ENCODE measurements at regions not wholly inside any gene's neighbourhood (a gene's known extent, or its start where the extent isn't known, plus 50 kb on each side); places are given as distances from the start of the nearest gene placed in this dataset.

- no peak for DNase-seq (ENCODE audit: low read depth in 1 of 2, low spot score in 2 of 2)
- Histone ChIP-seq H3K4ac (replicated peaks; ENCODE audit: insufficient read length, low read depth, low read length) (no peak overlapping the region), H2BK5ac (ENCODE audit: low read depth, low read length) (no peak overlapping the region), H4K5ac (ENCODE audit: insufficient read length, low read depth, low read length) (no peak overlapping the region), H3K79me1 (ENCODE audit: low read depth, low read length) (no peaks in the 10 kb centered on the region), H3K27me3 (replicated peaks in 1 of 4; ENCODE audit: control insufficient read depth in 3 of 4, extremely low read depth in 1 of 4, insufficient read depth in 3 of 4, low read length in 3 of 4) (no peaks in the 10 kb centered on the region), H2AK5ac (ENCODE audit: low read depth, low read length) (no peak overlapping the region), H2BK15ac (ENCODE audit: low read length) (no peak overlapping the region), H3K56ac (replicated peaks; ENCODE audit: insufficient read length, low read depth, low read length) (no peak overlapping the region), H4K8ac (ENCODE audit: extremely low read depth, insufficient read depth, low read length) (no peak overlapping the region), H2BK12ac (ENCODE audit: low read depth, low read length) (no peak overlapping the region), H3K14ac (ENCODE audit: insufficient read length) (no peak overlapping the region), H3K4me3 (ENCODE audit: extremely low read depth in 1 of 4, insufficient read depth in 2 of 4, low read depth in 3 of 4, low read length in 4 of 4) (no peak overlapping the region), H4K20me1 (replicated peaks in 1 of 2; ENCODE audit: control insufficient read depth in 1 of 2, insufficient read depth in 2 of 2, low read length in 2 of 2) (no peaks in the 10 kb centered on the region), H3K9me3 (ENCODE audit: insufficient read depth in 2 of 2, low read depth in 1 of 2, low read length in 1 of 2) (peaks cover 4% of the 10 kb centered on the region in 2 experiments; a peak in 1 of 4 replicates), H4K91ac (replicated peaks; ENCODE audit: insufficient read length, low read length) (no peak overlapping the region), H3K23ac (ENCODE audit: insufficient read length) (no peak overlapping the region), H3K4me1 (replicated peaks in 1 of 4; ENCODE audit: control insufficient read depth in 3 of 4, insufficient read depth in 4 of 4, low read length in 3 of 4) (no peaks in the 10 kb centered on the region), H2AFZ (ENCODE audit: low read length) (no peak overlapping the region), H2BK120ac (replicated peaks; ENCODE audit: low read depth, low read length) (no peak overlapping the region), H2BK20ac (ENCODE audit: low read length) (no peak overlapping the region), H3K36me3 (ENCODE audit: control insufficient read depth in 2 of 4, insufficient read depth in 4 of 4, low read length in 3 of 4) (no peaks in the 10 kb centered on the region), H3K23me2 (ENCODE audit: low read depth, low read length) (no peaks in the 10 kb centered on the region), H3K27ac (ENCODE audit: low read depth, low read length) (no peak overlapping the region), H3K18ac (ENCODE audit: extremely low read depth, low read length) (no peak overlapping the region), H3K79me2 (ENCODE audit: control insufficient read depth in 1 of 2, insufficient read depth in 2 of 2, low read length in 2 of 2) (no peaks in the 10 kb centered on the region), H3K9ac (replicated peaks in 1 of 4; ENCODE audit: extremely low read depth in 1 of 4, low read depth in 3 of 4, low read length in 3 of 4) (no peak overlapping the region), H3K4me2 (ENCODE audit: insufficient read depth in 1 of 2, low read depth in 2 of 2, low read length in 2 of 2) (no peak overlapping the region)
- TF ChIP-seq PHF8 (conservative IDR thresholded peaks at IDR 0.05; ENCODE audit: low read depth, low read length), result no peak
- ChIA-PET CTCF (ENCODE audit: partially characterized antibody) (no interaction called here), POLR2A (ENCODE audit: partially characterized antibody) (no interaction called here)
- 100% methylated on average over 1 of the region's 1 CpG; no CpG with 5 or more reads in 1 of the 2 experiments for WGBS, 2 experiments (ENCODE audit: extremely low coverage in 1 of 2, insufficient coverage in 1 of 2, insufficient read length in 1 of 2, insufficient replicate concordance in 2 of 2, low coverage in 1 of 2, low lambda C conversion rate in 2 of 2, missing lambda C conversion rate in 1 of 2)
- FAIRE-seq, result no peak
Observed at GRCh38 chr2:13751955-13752354, 880.6 kb upstream of the LRATD1 start.

Measured in H1 (cell line).